Retinal pigment epithelial cell (primary cell): ENCODE measurements at regions not wholly inside any gene's neighbourhood (a gene's known extent, or its start where the extent isn't known, plus 50 kb on each side); places are given as distances from the start of the nearest gene placed in this dataset.

Experiments
- DNase-seq: peaks from one replicate; pipeline ENCODE4 v3.0.0-alpha.2; 2010; ENCODE audit warnings: low read depth
- H3K4me3 ChIP-seq: 2 replicates; pipeline ENCODE4 v1.5.1; 2011; ENCODE audit warnings: mild to moderate bottlenecking, low read length, control low read depth, moderate library complexity
- CTCF ChIP-seq: conservative IDR thresholded peaks from 2 replicates; pipeline ENCODE4 v1.5.1; 2011; ENCODE audit warnings: low read depth, low read length, control low read depth, inconsistent platforms

- TF ChIP-seq CTCF = no peak
- H3K4me3 ChIP-seq = no peak overlapping the region
- DNase-seq = no peak
Measured at GRCh38 chr6:137981758-137982157, 114.7 kb downstream of the TNFAIP3 start.

DNA sequence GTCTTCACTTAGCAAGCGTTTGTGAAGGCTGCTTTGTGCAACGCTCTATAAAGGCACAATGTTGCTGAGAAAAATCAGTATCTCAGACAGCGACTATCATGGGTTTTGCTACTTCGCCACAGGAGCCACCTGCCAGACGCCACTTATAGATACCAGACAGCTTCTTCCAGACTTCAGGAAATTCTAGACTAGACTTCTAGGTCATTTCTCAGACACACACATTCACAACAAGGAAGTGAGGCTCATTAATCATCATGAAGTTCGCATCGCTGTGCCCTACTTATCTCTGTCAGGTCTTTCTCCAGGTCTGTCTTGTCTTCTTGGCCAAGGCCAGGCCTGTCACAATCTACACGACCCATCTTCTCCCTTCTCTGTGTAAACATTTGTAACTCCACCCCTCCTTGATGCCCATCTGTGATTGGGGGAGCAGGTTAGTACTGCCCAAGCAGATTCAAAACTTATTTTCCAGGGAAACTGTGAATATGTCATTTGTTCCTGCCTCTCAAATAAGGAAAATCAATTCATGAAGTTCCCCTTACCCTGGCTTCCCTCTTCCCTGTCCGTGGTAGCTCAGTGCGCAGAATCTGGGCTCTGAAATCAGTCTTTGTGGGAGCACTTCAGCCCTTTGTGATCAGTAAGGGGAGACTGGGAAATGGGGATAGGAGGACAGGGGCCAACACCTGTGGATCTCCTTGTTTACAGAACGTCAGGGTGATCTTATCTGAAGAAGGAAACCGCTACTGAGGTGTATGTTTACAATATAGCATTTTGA lies 115.5 kb downstream of the TNFAIP3 start:
- DNase-seq = no peak
- H3K4me3 ChIP-seq = no peak overlapping the region
- no peak for TF ChIP-seq CTCF

DNA sequence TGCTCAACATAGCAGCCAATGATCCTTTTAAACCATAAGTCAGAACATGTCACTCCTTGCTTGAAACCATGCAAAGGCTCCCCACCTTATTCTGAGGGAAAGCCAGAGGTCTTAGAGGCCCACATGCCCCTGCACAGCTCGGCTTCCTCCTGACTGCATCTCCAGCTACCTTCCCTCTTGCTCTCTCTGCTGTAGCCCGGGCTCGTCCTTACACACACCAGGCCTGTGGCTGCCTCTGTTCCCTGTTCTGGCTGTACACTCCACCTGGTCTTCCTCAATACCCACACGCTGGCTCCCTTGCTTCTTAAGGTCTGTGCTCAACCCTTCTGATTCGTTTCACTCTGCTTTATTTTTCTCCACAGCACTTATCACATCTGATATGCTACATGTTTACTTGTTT lies 116.2 kb downstream of the TNFAIP3 start:
- no peak for TF ChIP-seq CTCF
- DNase-seq = no peak

DNA sequence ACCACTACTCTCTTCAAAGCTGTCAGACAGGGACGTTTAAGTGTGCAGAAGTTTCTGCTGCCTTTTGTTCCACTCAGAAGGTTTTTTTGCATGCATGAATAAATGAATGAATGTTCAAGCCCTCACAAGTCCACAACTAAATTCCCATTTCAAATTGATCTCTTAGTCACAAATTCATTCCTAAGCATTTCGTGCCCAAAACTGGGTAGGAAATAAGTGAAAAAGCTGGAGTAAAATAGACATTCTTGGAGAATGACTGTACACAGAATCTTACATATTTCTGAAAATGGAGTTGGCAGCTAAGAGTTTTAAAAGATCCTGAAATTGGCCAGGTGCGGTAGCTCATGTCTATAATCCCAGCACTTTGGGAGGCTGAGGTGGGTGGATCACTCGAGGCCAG lies 117.6 kb downstream of the PERP start:
- no peak overlapping the region for H3K4me3 ChIP-seq
- peak; percentile 13 for DNase-seq
- TF ChIP-seq CTCF = no peak

More for the DNA sequence above, 116.2 kb downstream of the TNFAIP3 start:
- H3K4me3 ChIP-seq = no peak overlapping the region

DNA sequence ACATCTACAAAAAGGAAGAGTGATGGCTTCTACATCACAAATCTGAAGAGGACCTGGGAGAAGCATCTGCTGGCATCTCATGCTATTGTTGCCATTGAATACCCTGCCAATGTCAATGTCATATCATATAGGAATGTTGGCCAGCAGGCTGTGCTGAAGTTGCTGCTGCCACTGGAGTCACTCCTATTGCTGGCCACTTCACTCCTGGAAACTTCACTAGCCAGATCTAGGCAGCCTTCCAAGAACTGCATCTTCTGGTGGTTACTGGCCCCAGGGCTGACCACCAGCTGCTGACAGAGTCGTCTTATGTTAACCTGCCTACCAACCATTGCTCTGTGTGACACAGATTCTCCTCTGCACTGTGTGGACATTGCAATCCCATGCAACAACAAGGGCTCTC lies 111.8 kb downstream of the PERP start:
- no peak for DNase-seq
- no peak overlapping the region for H3K4me3 ChIP-seq
- no peak for TF ChIP-seq CTCF

DNA sequence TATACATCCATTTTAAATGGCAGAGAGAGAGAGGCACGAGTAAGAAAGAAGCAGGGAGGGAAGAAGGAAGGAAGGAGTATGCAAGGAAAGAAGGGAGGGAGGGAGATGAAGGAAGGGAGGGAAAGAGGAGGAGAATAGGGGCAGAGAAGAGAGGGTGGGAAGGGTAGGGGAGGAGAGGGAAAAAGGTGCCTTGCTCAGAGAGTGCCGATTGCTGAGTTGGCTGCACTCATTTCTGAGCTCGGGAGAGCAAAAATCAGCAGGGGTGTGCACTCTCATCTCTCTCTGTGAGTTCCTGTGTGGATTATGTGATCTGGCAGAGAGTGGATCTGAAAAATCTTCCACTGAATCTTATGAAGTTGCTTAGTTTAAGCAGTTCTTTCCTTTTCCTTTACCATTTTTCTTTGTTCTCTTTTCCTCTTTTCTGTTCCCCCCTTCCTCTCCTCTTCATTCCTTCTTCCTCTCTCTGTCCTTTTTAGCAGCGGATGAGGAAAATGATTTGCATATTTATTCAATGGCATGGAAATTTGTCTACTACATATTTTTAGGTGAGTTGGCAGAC lies 108.7 kb downstream of the PERP start:
- DNase-seq = no peak
- no peak overlapping the region for H3K4me3 ChIP-seq
- TF ChIP-seq CTCF = no peak

GRCh38 chr6:137999815-138000214 lies 107.4 kb downstream of the PERP start:
- no peak for TF ChIP-seq CTCF
- H3K4me3 ChIP-seq = no peak overlapping the region
- no peak for DNase-seq
